Nephron (organoid): ENCODE measurements at regions not wholly inside any gene's neighbourhood (a gene's known extent, or its start where the extent isn't known, plus 50 kb on each side); places are given as distances from the start of the nearest gene placed in this dataset.
"Not testable (repeated sequence)": the region's sequence is repeated elsewhere in the genome, so short reads cannot be mapped to it uniquely, and the experiment has no call there.

ENCODE experiments used
- H3K27ac Mint-ChIP-seq, 3 experiments: 2 replicates each; pipeline ENCODE4 v1.8.0; 2020; ENCODE audit warnings: mixed read lengths in 3 of 3, mild to moderate bottlenecking in 2 of 3, moderate library complexity in 1 of 3
- H3K27me3 Mint-ChIP-seq: 2 replicates; pipeline ENCODE4 v1.8.0; 2021; ENCODE audit warnings: low read depth, mild to moderate bottlenecking, moderate library complexity, mixed read lengths
- H3K36me3 Mint-ChIP-seq: 2 replicates; pipeline ENCODE4 v1.8.0; 2020; ENCODE audit warnings: low read depth, mixed read lengths
- H3K4me1 Mint-ChIP-seq: 2 replicates; pipeline ENCODE4 v1.8.0; 2020; ENCODE audit warnings: mixed read lengths
- H3K4me3 Mint-ChIP-seq, 3 experiments: 2 replicates each; pipeline ENCODE4 v1.8.0; 2020; ENCODE audit warnings: mild to moderate bottlenecking in 3 of 3, mixed read lengths in 3 of 3, moderate library complexity in 2 of 3
- H3K9me3 Mint-ChIP-seq: 2 replicates; pipeline ENCODE4 v1.8.0; 2020; ENCODE audit warnings: mixed read lengths
- TF ChIP-seq, protein P1 (sequence below), 3 experiments: fragments of 200-600 bp; sonication (generic); IDR thresholded peaks; one replicate each; pipeline ENCODE4 v1.5.0; 2021; ENCODE audit warnings: antibody characterized with exemption in 3 of 3; ENCODE audit not compliant: unreplicated experiment in 3 of 3

DNA sequence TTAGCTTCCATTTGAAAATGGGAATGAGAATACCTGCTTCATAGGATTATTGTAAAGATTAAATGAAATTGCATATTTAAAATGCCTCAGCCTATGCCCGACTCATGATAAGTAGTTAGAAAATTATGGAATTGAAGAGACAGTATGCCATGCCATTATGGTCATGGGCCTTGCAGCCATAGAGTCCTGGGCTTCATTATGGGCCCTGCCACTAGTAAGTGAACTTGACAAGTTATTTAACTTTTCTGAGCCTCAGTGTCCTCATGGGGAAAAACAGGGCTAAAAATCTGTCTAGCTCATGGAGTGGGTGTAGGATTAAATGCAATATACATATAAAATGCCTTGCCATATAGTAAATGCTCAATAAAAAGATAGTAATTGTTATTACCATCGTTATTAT, 133.2 kb downstream of the NPIPB5 start:
- no peaks in the 10 kb centered on the region for H3K9me3 Mint-ChIP-seq
- no peaks in the 10 kb centered on the region for H3K4me1 Mint-ChIP-seq
- H3K27me3 Mint-ChIP-seq = no peaks in the 10 kb centered on the region
- H3K36me3 Mint-ChIP-seq = no peaks in the 10 kb centered on the region
- no peak overlapping the region for H3K4me3 Mint-ChIP-seq
- TF ChIP-seq, protein P1, sequence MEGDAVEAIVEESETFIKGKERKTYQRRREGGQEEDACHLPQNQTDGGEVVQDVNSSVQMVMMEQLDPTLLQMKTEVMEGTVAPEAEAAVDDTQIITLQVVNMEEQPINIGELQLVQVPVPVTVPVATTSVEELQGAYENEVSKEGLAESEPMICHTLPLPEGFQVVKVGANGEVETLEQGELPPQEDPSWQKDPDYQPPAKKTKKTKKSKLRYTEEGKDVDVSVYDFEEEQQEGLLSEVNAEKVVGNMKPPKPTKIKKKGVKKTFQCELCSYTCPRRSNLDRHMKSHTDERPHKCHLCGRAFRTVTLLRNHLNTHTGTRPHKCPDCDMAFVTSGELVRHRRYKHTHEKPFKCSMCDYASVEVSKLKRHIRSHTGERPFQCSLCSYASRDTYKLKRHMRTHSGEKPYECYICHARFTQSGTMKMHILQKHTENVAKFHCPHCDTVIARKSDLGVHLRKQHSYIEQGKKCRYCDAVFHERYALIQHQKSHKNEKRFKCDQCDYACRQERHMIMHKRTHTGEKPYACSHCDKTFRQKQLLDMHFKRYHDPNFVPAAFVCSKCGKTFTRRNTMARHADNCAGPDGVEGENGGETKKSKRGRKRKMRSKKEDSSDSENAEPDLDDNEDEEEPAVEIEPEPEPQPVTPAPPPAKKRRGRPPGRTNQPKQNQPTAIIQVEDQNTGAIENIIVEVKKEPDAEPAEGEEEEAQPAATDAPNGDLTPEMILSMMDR (IDR thresholded peaks at IDR 0.05; ENCODE audit: unreplicated experiment in 3 of 3) = no peak
- H3K27ac Mint-ChIP-seq = no peak overlapping the region

DNA sequence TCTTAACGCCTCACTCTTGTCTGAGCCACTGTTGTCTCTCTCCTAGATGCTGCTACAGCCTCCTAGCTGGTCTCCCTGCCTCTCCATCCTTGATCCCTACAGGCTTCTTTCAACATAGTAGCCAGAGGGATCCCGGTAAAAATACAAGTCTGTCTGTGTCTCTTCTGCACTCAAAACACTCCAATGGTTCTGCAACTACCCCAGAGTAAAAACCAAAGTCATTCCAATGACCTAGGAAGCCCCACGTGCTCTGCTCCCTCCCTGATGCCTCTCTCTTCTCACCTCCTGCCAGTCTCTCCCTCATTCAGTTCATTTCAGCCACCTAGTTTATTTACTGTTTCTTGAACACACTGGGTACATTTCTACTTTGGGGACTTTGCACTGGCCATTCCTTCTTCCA, 135.2 kb downstream of the NPIPB5 start:
- Mint-ChIP-seq H3K4me1 (no peaks in the 10 kb centered on the region), H3K27ac (no peak overlapping the region), H3K9me3 (no peaks in the 10 kb centered on the region), H3K4me3 (no peak overlapping the region), H3K27me3 (no peaks in the 10 kb centered on the region), H3K36me3 (no peaks in the 10 kb centered on the region)
- TF ChIP-seq, protein P1 (IDR thresholded peaks at IDR 0.05; ENCODE audit: unreplicated experiment in 3 of 3) = no peak

DNA sequence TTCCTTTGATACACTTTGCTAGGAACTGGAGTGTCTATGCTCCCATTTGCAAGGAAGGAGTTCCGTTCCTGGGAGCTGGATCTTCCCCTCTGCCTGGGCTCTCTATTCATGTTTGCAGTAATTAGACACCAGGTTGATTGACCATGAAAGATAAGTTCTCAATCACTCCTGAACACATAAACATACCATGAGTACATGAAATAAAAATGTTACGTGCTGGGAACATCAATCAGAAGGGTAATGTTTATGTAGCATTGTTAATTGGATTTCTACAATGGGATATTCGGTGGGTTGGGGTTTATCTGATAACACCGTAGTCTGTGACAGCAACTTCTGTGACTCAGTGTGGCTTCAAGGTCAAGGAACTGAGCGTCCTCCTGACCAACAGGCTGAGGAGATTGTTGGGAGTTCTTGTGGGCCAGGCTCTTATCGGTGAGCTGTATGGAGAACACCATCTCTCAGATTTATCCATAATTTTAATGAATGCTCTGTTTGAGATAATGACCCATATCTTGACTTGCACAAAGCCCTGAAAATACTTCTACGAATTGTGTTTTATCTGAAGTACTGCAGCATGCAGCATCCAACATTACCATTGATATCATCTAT, 136.4 kb downstream of the NPIPB5 start:
- H3K9me3 Mint-ChIP-seq = no peaks in the 10 kb centered on the region
- H3K4me1 Mint-ChIP-seq = no peaks in the 10 kb centered on the region
- H3K27ac Mint-ChIP-seq = no peak overlapping the region
- no peaks in the 10 kb centered on the region for H3K36me3 Mint-ChIP-seq
- TF ChIP-seq, protein P1 (IDR thresholded peaks at IDR 0.05; ENCODE audit: unreplicated experiment in 3 of 3) = no peak
- no peak overlapping the region for H3K4me3 Mint-ChIP-seq
- H3K27me3 Mint-ChIP-seq = no peaks in the 10 kb centered on the region

DNA sequence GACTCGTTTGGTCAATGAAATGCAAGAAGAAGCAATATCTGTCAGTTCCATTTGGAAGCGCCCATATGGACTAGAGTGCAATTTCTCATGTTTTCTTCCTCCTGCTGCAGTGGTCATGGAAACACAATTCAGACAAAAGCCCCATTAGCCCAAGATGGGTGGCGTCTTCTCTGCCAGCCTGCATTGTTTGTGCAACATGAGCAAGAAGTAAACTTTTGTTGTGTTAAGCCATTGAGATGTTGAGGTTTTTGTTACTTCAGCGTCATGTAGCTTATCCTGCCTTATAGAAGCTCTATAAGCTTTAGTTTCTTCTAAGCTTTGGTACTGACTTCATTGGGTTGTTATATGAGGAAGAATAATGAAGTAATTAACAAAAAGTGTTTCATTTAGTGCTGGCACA, 137.4 kb downstream of the NPIPB5 start:
- H3K9me3 Mint-ChIP-seq = no peaks in the 10 kb centered on the region
- TF ChIP-seq, protein P1 (IDR thresholded peaks at IDR 0.05; ENCODE audit: unreplicated experiment in 3 of 3) = no peak
- H3K27me3 Mint-ChIP-seq = no peaks in the 10 kb centered on the region
- H3K4me3 Mint-ChIP-seq = no peak overlapping the region
- H3K36me3 Mint-ChIP-seq = no peaks in the 10 kb centered on the region
- H3K27ac Mint-ChIP-seq = no peak overlapping the region
- no peaks in the 10 kb centered on the region for H3K4me1 Mint-ChIP-seq

DNA sequence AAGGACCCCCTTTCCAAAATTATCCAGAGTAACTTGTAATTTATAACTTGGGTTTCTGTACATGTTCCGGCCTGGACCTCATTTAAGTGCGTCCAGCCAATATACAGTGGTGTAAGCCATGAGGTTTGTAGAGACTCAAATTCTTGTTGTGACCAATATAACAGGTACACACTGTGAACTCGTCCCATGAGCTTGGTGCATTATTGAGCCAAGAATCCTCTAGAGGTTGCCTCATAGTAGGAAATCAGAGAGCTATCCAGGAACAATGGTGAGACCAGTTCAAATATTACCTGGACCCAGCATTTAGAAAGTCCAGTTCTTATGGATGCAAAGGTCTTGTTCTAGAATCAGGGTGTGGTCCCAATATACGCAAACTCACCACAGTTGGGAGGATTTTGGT, 138.2 kb downstream of the NPIPB5 start:
- TF ChIP-seq, protein P1 (IDR thresholded peaks at IDR 0.05; ENCODE audit: unreplicated experiment in 3 of 3) = no peak
- H3K9me3 Mint-ChIP-seq = no peaks in the 10 kb centered on the region

DNA sequence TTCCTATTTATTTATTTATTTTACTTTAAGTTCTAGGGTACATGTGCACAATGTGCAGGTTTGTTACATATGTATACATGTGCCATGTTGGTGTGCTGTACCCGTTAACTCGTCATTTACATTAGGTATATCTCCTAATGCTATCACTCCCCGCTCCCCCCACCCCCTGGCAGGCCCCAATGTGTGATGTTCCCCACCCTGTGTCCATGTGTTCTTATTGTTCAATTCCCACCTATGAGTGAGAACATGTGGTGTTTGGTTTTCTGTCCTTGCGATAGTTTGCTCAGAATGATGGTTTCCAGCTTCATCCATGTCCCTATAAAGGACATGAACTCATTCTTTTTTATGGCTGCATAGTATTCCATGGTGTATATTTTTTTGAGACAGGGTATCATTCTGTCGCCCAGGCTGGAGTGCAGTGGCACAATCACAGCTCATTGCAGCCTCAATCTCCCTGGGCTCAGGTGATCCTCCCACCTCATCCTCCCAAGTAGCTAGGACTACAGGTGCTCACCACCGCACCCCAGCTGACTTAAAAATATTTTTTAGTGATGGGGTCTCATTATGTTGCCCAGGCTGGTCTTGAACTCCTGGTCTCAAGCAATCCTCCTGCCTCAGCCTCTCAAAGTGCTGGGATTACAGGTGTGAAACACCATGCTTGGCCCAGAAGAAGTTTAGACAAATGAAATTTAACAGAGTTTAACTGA, 140.6 kb downstream of the NPIPB5 start:
- not testable (repeated sequence) for H3K4me1 Mint-ChIP-seq, H3K27me3 Mint-ChIP-seq, H3K9me3 Mint-ChIP-seq, H3K27ac Mint-ChIP-seq, H3K4me3 Mint-ChIP-seq, H3K36me3 Mint-ChIP-seq

More for the DNA sequence above, 138.2 kb downstream of the NPIPB5 start:
- no peak overlapping the region for H3K27ac Mint-ChIP-seq
- H3K4me3 Mint-ChIP-seq = no peak overlapping the region
- H3K27me3 Mint-ChIP-seq = peaks cover 2% of the 10 kb centered on the region
- H3K36me3 Mint-ChIP-seq = no peaks in the 10 kb centered on the region
- H3K4me1 Mint-ChIP-seq = no peaks in the 10 kb centered on the region
